Naive thymus-derived CD4-positive, alpha-beta T cell (primary cell): ENCODE measurements at regions not wholly inside any gene's neighbourhood (a gene's known extent, or its start where the extent isn't known, plus 50 kb on each side); places are given as distances from the start of the nearest gene placed in this dataset.

Source experiments
- ATAC-seq: fragments of 150-1000 bp; cut with Tn5 transposase; 2 replicates; pipeline ENCODE4 v1.10.0; 2021; ENCODE audit warnings: mild to moderate bottlenecking, moderate library complexity
- CTCF ChIA-PET: fragments of 350-600 bp; sonication (Branson Sonifier 250); formaldehyde crosslinking; loops from one replicate; lab custom pipeline; 2021; ENCODE audit warnings: antibody characterized with exemption; lab: Charles Lee
- POLR2A ChIA-PET: fragments of 350-600 bp; sonication (Branson Sonifier 250); formaldehyde crosslinking; loops from one replicate; lab custom pipeline; 2021; ENCODE audit warnings: antibody characterized with exemption, inconsistent platforms; lab: Charles Lee
- DNase-seq, 9 donors: peaks; one replicate each; pipeline versions ENCODE4 v3.0.0 to v3.0.0-alpha.2; 2020 to 2022; ENCODE audit warnings: mixed read lengths in 1 of 9
- H3K27ac ChIP-seq: one replicate; pipeline ENCODE4 v1.7.0; 2013; ENCODE audit warnings: mild to moderate bottlenecking, low read depth, low read length, moderate library complexity
- H3K27me3 ChIP-seq, 2 donors: one replicate each; pipeline ENCODE4 v1.7.0; 2013; ENCODE audit warnings: low read length in 2 of 2, mild to moderate bottlenecking in 2 of 2, moderate library complexity in 2 of 2; ENCODE audit not compliant: control insufficient read depth in 2 of 2, insufficient read depth in 2 of 2
- H3K36me3 ChIP-seq, 3 experiments: 1 replicate in 2 of 3; 2 replicates in 1 of 3; pipeline ENCODE4 v1.7.0; 2013; ENCODE audit warnings: low read length in 3 of 3, mild to moderate bottlenecking in 3 of 3, moderate library complexity in 1 of 3; ENCODE audit not compliant: insufficient read depth in 3 of 3, control insufficient read depth in 2 of 3
- H3K4me1 ChIP-seq, 2 donors: one replicate each; pipeline ENCODE4 v1.7.0; 2013; ENCODE audit warnings: low read length in 2 of 2, mild to moderate bottlenecking in 2 of 2, moderate library complexity in 1 of 2; ENCODE audit not compliant: control insufficient read depth in 2 of 2, insufficient read depth in 2 of 2
- H3K4me3 ChIP-seq: 2 replicates; pipeline ENCODE4 v1.7.0; 2013; ENCODE audit warnings: mild to moderate bottlenecking, low read length
- H3K9me3 ChIP-seq, 3 experiments: 1 replicate in 2 of 3; 2 replicates in 1 of 3; pipeline ENCODE4 v1.7.0; 2013; ENCODE audit warnings: low read length in 3 of 3; ENCODE audit not compliant: control insufficient read depth in 2 of 3
- H3K27ac Mint-ChIP-seq, 9 donors: one replicate each; pipeline ENCODE4 v1.8.0; 2020 to 2022; ENCODE audit warnings: mixed read lengths in 9 of 9, mild to moderate bottlenecking in 8 of 9, moderate library complexity in 5 of 9, inconsistent platforms in 2 of 9
- H3K27me3 Mint-ChIP-seq, 5 donors: one replicate each; pipeline ENCODE4 v1.8.0; 2021 to 2022; ENCODE audit warnings: mixed read lengths in 5 of 5, mild to moderate bottlenecking in 1 of 5
- H3K36me3 Mint-ChIP-seq, 5 donors: one replicate each; pipeline ENCODE4 v1.8.0; 2020 to 2022; ENCODE audit warnings: mixed read lengths in 5 of 5, mild to moderate bottlenecking in 3 of 5, inconsistent platforms in 1 of 5
- H3K4me1 Mint-ChIP-seq, 7 donors: one replicate each; pipeline ENCODE4 v1.8.0; 2020 to 2022; ENCODE audit warnings: mixed read lengths in 7 of 7, mild to moderate bottlenecking in 3 of 7, inconsistent platforms in 1 of 7
- H3K4me3 Mint-ChIP-seq, 10 donors: one replicate each; pipeline ENCODE4 v1.8.0; 2020 to 2022; ENCODE audit warnings: mild to moderate bottlenecking in 10 of 10, mixed read lengths in 10 of 10, moderate library complexity in 6 of 10, inconsistent platforms in 2 of 10
- H3K9me3 Mint-ChIP-seq, 11 donors: one replicate each; pipeline ENCODE4 v1.8.0; 2020 to 2022; ENCODE audit warnings: mixed read lengths in 11 of 11, mild to moderate bottlenecking in 4 of 11, inconsistent platforms in 1 of 11, moderate library complexity in 1 of 11
- intact Hi-C, 2 donors: fragments of 100-400 bp; cut with micrococcal nuclease; formaldehyde crosslinking; loops; one replicate each; pipeline ENCODE4 v1.15.1; 2023

- peak in 2 of 9 donors; percentile 1 to 24 for DNase-seq
- peaks cover 0 to 17% (median 0%) of the 10 kb centered on the region in 3 experiments for H3K9me3 ChIP-seq
- peaks cover 0 to 22% (median 11%) of the 10 kb centered on the region in 5 donors for H3K27me3 Mint-ChIP-seq
- no peaks in the 10 kb centered on the region for H3K36me3 ChIP-seq
- H3K27ac ChIP-seq = no peak overlapping the region
- H3K4me1 Mint-ChIP-seq = no peaks in the 10 kb centered on the region
- POLR2A ChIA-PET = no interaction called here
- peaks cover 0 to 10% (median 4%) of the 10 kb centered on the region in 5 donors for H3K36me3 Mint-ChIP-seq
- H3K4me3 Mint-ChIP-seq = no peak overlapping the region
- H3K9me3 Mint-ChIP-seq = peaks cover 10 to 37% (median 23%) of the 10 kb centered on the region in 11 donors
- no peak overlapping the region for H3K27ac Mint-ChIP-seq
- CTCF ChIA-PET = no interaction called here
- no peak overlapping the region for H3K4me3 ChIP-seq
- no peaks in the 10 kb centered on the region for H3K4me1 ChIP-seq
- no peaks in the 10 kb centered on the region for H3K27me3 ChIP-seq
- intact Hi-C loops = no loop called here
- no peak for ATAC-seq
These were observed 252.4 kb upstream of the CPEB2 start for GRCh38 chr4:14749910-14750309.

- Histone ChIP-seq H3K36me3 (no peaks in the 10 kb centered on the region), H3K27me3 (no peaks in the 10 kb centered on the region), H3K9me3 (peaks cover 0 to 17% (median 0%) of the 10 kb centered on the region in 3 experiments), H3K4me3 (no peak overlapping the region), H3K27ac (no peak overlapping the region), H3K4me1 (no peaks in the 10 kb centered on the region)
- peaks cover 0 to 10% (median 4%) of the 10 kb centered on the region in 5 donors for H3K36me3 Mint-ChIP-seq
- CTCF ChIA-PET = no interaction called here
- peaks cover 10 to 38% (median 23%) of the 10 kb centered on the region in 11 donors for H3K9me3 Mint-ChIP-seq
- DNase-seq (no peak), ATAC-seq (no peak)
- H3K4me1 Mint-ChIP-seq = no peaks in the 10 kb centered on the region
- peaks cover 0 to 18% (median 10%) of the 10 kb centered on the region in 5 donors for H3K27me3 Mint-ChIP-seq
- intact Hi-C loops = no loop called here
- POLR2A ChIA-PET = no interaction called here
- H3K27ac Mint-ChIP-seq = no peak overlapping the region
- no peak overlapping the region for H3K4me3 Mint-ChIP-seq
These were observed 249.8 kb upstream of the CPEB2 start for GRCh38 chr4:14752341-14753046.

- peaks cover 0 to 7% (median 0%) of the 10 kb centered on the region in 7 donors for H3K4me1 Mint-ChIP-seq
- Histone ChIP-seq H3K27me3 (no peaks in the 10 kb centered on the region), H3K36me3 (no peaks in the 10 kb centered on the region), H3K4me1 (no peaks in the 10 kb centered on the region), H3K27ac (no peak overlapping the region), H3K9me3 (no peaks in the 10 kb centered on the region), H3K4me3 (no peak overlapping the region)
- H3K4me3 Mint-ChIP-seq = no peak overlapping the region
- CTCF ChIA-PET = no interaction called here
- peaks cover 0 to 2% (median 0%) of the 10 kb centered on the region in 11 donors for H3K9me3 Mint-ChIP-seq
- no peak overlapping the region for H3K27ac Mint-ChIP-seq
- intact Hi-C loops = no loop called here
- POLR2A ChIA-PET = no interaction called here
- ATAC-seq (no peak), DNase-seq (no peak)
- H3K36me3 Mint-ChIP-seq = no peaks in the 10 kb centered on the region
- peaks cover 0 to 29% (median 14%) of the 10 kb centered on the region in 5 donors for H3K27me3 Mint-ChIP-seq
These were observed 235.1 kb upstream of the CPEB2 start for GRCh38 chr4:14767142-14767541.

- no peaks in the 10 kb centered on the region for H3K27me3 ChIP-seq
- no peaks in the 10 kb centered on the region for H3K9me3 ChIP-seq
- peaks cover 0 to 4% (median 0%) of the 10 kb centered on the region in 11 donors for H3K9me3 Mint-ChIP-seq
- CTCF ChIA-PET = no interaction called here
- intact Hi-C loops = no loop called here
- no peak overlapping the region for H3K27ac Mint-ChIP-seq
- H3K4me3 Mint-ChIP-seq = no peak overlapping the region
- H3K4me3 ChIP-seq = no peak overlapping the region
- POLR2A ChIA-PET = no interaction called here
- H3K4me1 ChIP-seq = no peaks in the 10 kb centered on the region
- no peaks in the 10 kb centered on the region for H3K36me3 Mint-ChIP-seq
- H3K27ac ChIP-seq = no peak overlapping the region
- peaks cover 0 to 35% (median 19%) of the 10 kb centered on the region in 5 donors for H3K27me3 Mint-ChIP-seq
- ATAC-seq (no peak), DNase-seq (no peak)
- H3K36me3 ChIP-seq = no peaks in the 10 kb centered on the region
- peaks cover 0 to 7% (median 0%) of the 10 kb centered on the region in 7 donors for H3K4me1 Mint-ChIP-seq
These were observed 233.8 kb upstream of the CPEB2 start for GRCh38 chr4:14768449-14768848.

GRCh38 chr4:14769993-14770392 is 232.3 kb upstream of the CPEB2 start:
- Histone ChIP-seq H3K9me3 (no peaks in the 10 kb centered on the region), H3K4me3 (no peak overlapping the region), H3K36me3 (no peaks in the 10 kb centered on the region), H3K27ac (no peak overlapping the region), H3K4me1 (no peaks in the 10 kb centered on the region), H3K27me3 (no peaks in the 10 kb centered on the region)
- POLR2A ChIA-PET = no interaction called here
- DNase-seq = no peak
- Mint-ChIP-seq H3K4me1 (peaks cover 0 to 7% (median 0%) of the 10 kb centered on the region in 7 donors), H3K4me3 (no peak overlapping the region), H3K36me3 (no peaks in the 10 kb centered on the region), H3K27me3 (peaks cover 0 to 43% (median 25%) of the 10 kb centered on the region in 5 donors), H3K9me3 (peaks cover 0 to 8% (median 3%) of the 10 kb centered on the region in 11 donors), H3K27ac (no peak overlapping the region)
- CTCF ChIA-PET = no interaction called here
- intact Hi-C loops = no loop called here
- no peak for ATAC-seq

GRCh38 chr4:14771094-14771493 is 231.2 kb upstream of the CPEB2 start:
- DNase-seq (no peak), ATAC-seq (no peak)
- no peaks in the 10 kb centered on the region for H3K27me3 ChIP-seq
- no peak overlapping the region for H3K27ac ChIP-seq
- Mint-ChIP-seq H3K27me3 (peaks cover 0 to 49% (median 25%) of the 10 kb centered on the region in 5 donors), H3K4me3 (no peak overlapping the region), H3K4me1 (peaks cover 0 to 7% (median 0%) of the 10 kb centered on the region in 7 donors), H3K36me3 (no peaks in the 10 kb centered on the region), H3K9me3 (peaks cover 0 to 9% (median 3%) of the 10 kb centered on the region in 11 donors), H3K27ac (no peak overlapping the region)
- CTCF ChIA-PET = no interaction called here
- intact Hi-C loops = no loop called here
- no peak overlapping the region for H3K4me3 ChIP-seq
- H3K36me3 ChIP-seq = no peaks in the 10 kb centered on the region
- POLR2A ChIA-PET = no interaction called here
- no peaks in the 10 kb centered on the region for H3K4me1 ChIP-seq
- H3K9me3 ChIP-seq = no peaks in the 10 kb centered on the region
